GM19351 (cell line): ENCODE measurements at regions not wholly inside any gene's neighbourhood (a gene's known extent, or its start where the extent isn't known, plus 50 kb on each side); places are given as distances from the start of the nearest gene placed in this dataset.
A peak's percentile ranks its signal among the peaks of the same experiment; 100 is the strongest.

Experiments
- ATAC-seq: cut with Tn5 transposase; IDR thresholded peaks from one replicate; pipeline ENCODE4 v1.9.1; 2021; ENCODE audit warnings: mild to moderate bottlenecking, moderate library complexity; ENCODE audit not compliant: unreplicated experiment

GRCh38 chr16:17606460-17606859 lies 135.7 kb upstream of the XYLT1 start:
- ATAC-seq, result no peak

GRCh38 chr16:17605784-17606183 lies 135.0 kb upstream of the XYLT1 start:
- no peak for ATAC-seq

- no peak for ATAC-seq
These were observed 132.9 kb upstream of the XYLT1 start for GRCh38 chr16:17603626-17604025.

- ATAC-seq, result no peak
These were observed 131.9 kb upstream of the XYLT1 start for GRCh38 chr16:17602678-17603077.

GRCh38 chr16:17598968-17599367 lies 128.2 kb upstream of the XYLT1 start:
- ATAC-seq, result no peak

GRCh38 chr16:17591655-17592405 lies 121.1 kb upstream of the XYLT1 start:
- ATAC-seq, result no peak

GRCh38 chr16:17590711-17591654 lies 120.2 kb upstream of the XYLT1 start:
- ATAC-seq, result no peak

GRCh38 chr16:17589898-17590297 lies 119.1 kb upstream of the XYLT1 start:
- ATAC-seq, result no peak

GRCh38 chr16:17585449-17586074 lies 114.8 kb upstream of the XYLT1 start:
- ATAC-seq, result no peak

GRCh38 chr16:17578981-17579874 lies 108.5 kb upstream of the XYLT1 start:
- peak; percentile 60 for ATAC-seq

GRCh38 chr16:17574256-17574655 lies 103.5 kb upstream of the XYLT1 start:
- ATAC-seq, result no peak

GRCh38 chr16:17572145-17572544 lies 101.4 kb upstream of the XYLT1 start:
- ATAC-seq, result no peak

- no peak for ATAC-seq
These were observed 100.8 kb upstream of the XYLT1 start for GRCh38 chr16:17571499-17572093.

GRCh38 chr16:17568239-17568638 lies 97.5 kb upstream of the XYLT1 start:
- no peak for ATAC-seq

GRCh38 chr16:17567455-17567854 lies 96.7 kb upstream of the XYLT1 start:
- ATAC-seq, result no peak

- no peak for ATAC-seq
These were observed 96.1 kb upstream of the XYLT1 start for GRCh38 chr16:17566656-17567450.

- no peak for ATAC-seq
These were observed 95.3 kb upstream of the XYLT1 start for GRCh38 chr16:17566075-17566474.

- no peak for ATAC-seq
These were observed 94.8 kb upstream of the XYLT1 start for GRCh38 chr16:17565605-17566004.

GRCh38 chr16:17564856-17565255 lies 94.1 kb upstream of the XYLT1 start:
- no peak for ATAC-seq
